ENCODE measurements at regions not wholly inside any gene's neighbourhood (a gene's known extent, or its start where the extent isn't known, plus 50 kb on each side); places are given as distances from the start of the nearest gene placed in this dataset.

DNA sequence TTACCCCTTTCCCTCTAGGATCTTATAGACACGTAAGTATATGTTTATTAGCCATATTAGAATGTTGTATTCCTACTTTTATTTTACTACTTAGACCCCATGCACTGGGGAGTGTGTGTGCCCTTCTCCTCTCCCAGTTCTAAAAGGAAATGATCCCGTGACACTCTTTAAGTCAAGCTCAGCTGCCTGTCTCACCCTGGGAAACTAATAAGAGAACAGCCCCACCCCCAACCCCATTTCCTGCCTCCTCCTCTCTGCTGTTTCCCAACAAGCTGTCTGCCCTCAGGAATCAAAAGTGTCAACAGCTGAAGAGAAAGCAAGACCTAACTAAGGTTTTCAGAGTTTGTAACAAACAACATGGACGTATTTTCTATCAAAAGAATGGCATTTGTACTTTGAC is 92.6 kb upstream of the VAV3 start:
- Mint-ChIP-seq H3K27ac (ENCODE audit: unreplicated experiment) (peak overlapping the region; percentile 76), H3K9me3 (ENCODE audit: unreplicated experiment) (peaks cover 4% of the 10 kb centered on the region), H3K27me3 (ENCODE audit: unreplicated experiment) (no peaks in the 10 kb centered on the region), H3K4me3 (ENCODE audit: unreplicated experiment) (no peak overlapping the region), H3K36me3 (ENCODE audit: unreplicated experiment) (peaks cover 8% of the 10 kb centered on the region), H3K4me1 (ENCODE audit: low read depth, unreplicated experiment) (peaks cover 16% of the 10 kb centered on the region)
- TF ChIP-seq, protein P1, sequence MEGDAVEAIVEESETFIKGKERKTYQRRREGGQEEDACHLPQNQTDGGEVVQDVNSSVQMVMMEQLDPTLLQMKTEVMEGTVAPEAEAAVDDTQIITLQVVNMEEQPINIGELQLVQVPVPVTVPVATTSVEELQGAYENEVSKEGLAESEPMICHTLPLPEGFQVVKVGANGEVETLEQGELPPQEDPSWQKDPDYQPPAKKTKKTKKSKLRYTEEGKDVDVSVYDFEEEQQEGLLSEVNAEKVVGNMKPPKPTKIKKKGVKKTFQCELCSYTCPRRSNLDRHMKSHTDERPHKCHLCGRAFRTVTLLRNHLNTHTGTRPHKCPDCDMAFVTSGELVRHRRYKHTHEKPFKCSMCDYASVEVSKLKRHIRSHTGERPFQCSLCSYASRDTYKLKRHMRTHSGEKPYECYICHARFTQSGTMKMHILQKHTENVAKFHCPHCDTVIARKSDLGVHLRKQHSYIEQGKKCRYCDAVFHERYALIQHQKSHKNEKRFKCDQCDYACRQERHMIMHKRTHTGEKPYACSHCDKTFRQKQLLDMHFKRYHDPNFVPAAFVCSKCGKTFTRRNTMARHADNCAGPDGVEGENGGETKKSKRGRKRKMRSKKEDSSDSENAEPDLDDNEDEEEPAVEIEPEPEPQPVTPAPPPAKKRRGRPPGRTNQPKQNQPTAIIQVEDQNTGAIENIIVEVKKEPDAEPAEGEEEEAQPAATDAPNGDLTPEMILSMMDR (IDR thresholded peaks at IDR 0.05; ENCODE audit: partially characterized antibody, unreplicated experiment), result no peak
- DNase-seq, result peak; percentile 64

DNA sequence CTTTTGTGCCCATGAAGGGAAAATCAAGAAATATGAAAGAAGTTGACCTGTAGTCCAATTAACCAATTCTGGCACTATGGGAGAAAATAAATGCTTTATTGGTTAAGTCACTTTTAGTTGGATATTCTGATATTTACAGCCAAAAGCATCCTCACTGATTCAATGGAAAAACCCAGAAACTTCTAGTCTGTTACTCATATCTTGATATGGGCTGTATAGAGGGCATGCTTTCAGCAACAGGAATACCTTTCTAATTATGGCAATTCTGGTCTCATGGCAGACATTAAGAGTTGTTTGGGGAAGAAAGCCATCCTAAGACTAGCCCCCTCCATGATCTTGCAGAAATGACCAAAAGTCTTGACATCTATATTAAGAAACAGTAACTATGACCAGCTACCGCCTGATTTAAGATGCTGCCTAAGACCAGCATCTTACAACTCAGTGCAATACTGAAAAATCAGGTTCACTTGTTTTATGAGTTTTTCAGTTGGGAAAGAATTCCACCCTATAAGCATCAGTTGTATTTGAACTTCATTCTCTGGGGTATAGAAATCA is 91.5 kb upstream of the VAV3 start:
- Mint-ChIP-seq H3K36me3 (ENCODE audit: unreplicated experiment) (peaks cover 1% of the 10 kb centered on the region), H3K27me3 (ENCODE audit: unreplicated experiment) (no peaks in the 10 kb centered on the region), H3K4me1 (ENCODE audit: low read depth, unreplicated experiment) (peaks cover 16% of the 10 kb centered on the region), H3K9me3 (ENCODE audit: unreplicated experiment) (no peaks in the 10 kb centered on the region), H3K4me3 (ENCODE audit: unreplicated experiment) (no peak overlapping the region), H3K27ac (ENCODE audit: unreplicated experiment) (no peak overlapping the region)
- no peak for DNase-seq
- TF ChIP-seq, protein P1 (IDR thresholded peaks at IDR 0.05; ENCODE audit: partially characterized antibody, unreplicated experiment), result no peak

DNA sequence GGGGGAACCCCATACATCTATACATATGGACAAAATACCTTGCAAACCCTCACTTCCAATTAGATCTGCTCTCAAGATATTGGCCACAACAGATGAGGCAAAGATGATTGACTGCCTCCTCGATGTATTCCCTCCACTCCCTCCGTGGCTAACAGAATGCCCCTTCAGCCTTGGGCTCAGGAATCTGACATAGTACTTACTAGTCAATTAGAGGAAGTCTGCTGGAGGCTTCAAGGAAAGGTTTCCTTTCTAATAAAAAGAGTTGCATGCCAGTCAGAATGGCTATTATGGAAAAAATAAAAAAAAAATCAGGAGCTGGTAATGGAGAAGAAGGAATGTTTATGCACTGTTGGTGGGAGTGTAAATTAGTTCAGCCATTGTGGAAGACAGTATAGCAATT is 90.4 kb upstream of the VAV3 start:
- Mint-ChIP-seq H3K36me3 (ENCODE audit: unreplicated experiment) (no peaks in the 10 kb centered on the region), H3K27ac (ENCODE audit: unreplicated experiment) (no peak overlapping the region), H3K27me3 (ENCODE audit: unreplicated experiment) (no peaks in the 10 kb centered on the region), H3K4me3 (ENCODE audit: unreplicated experiment) (no peak overlapping the region), H3K9me3 (ENCODE audit: unreplicated experiment) (no peaks in the 10 kb centered on the region), H3K4me1 (ENCODE audit: low read depth, unreplicated experiment) (peaks cover 16% of the 10 kb centered on the region)
- TF ChIP-seq, protein P1 (IDR thresholded peaks at IDR 0.05; ENCODE audit: partially characterized antibody, unreplicated experiment), result no peak
- DNase-seq, result no peak

DNA sequence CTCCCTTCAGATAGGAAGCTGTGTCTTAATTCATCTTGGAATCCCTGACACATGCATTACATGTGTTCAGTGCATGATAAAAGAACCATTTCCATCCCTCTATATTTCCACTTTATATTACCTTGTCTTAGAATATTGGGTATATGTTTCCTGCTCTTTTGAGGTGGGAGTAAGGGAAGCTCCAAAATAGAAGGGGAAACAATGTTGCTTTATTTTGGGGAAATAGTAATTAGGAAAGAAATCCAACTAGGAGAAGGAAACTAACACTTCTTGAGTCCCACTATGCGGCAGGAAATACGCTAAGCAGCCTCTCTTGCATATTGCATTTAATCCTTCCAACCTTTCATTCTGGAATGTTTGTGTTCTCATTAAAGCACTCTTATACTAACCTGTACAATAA is 89.4 kb upstream of the VAV3 start:
- Mint-ChIP-seq H3K4me3 (ENCODE audit: unreplicated experiment) (no peak overlapping the region), H3K36me3 (ENCODE audit: unreplicated experiment) (no peaks in the 10 kb centered on the region), H3K4me1 (ENCODE audit: low read depth, unreplicated experiment) (peaks cover 16% of the 10 kb centered on the region), H3K27ac (ENCODE audit: unreplicated experiment) (no peak overlapping the region), H3K27me3 (ENCODE audit: unreplicated experiment) (no peaks in the 10 kb centered on the region), H3K9me3 (ENCODE audit: unreplicated experiment) (no peaks in the 10 kb centered on the region)
- DNase-seq, result no peak
- TF ChIP-seq, protein P1 (IDR thresholded peaks at IDR 0.05; ENCODE audit: partially characterized antibody, unreplicated experiment), result no peak

DNA sequence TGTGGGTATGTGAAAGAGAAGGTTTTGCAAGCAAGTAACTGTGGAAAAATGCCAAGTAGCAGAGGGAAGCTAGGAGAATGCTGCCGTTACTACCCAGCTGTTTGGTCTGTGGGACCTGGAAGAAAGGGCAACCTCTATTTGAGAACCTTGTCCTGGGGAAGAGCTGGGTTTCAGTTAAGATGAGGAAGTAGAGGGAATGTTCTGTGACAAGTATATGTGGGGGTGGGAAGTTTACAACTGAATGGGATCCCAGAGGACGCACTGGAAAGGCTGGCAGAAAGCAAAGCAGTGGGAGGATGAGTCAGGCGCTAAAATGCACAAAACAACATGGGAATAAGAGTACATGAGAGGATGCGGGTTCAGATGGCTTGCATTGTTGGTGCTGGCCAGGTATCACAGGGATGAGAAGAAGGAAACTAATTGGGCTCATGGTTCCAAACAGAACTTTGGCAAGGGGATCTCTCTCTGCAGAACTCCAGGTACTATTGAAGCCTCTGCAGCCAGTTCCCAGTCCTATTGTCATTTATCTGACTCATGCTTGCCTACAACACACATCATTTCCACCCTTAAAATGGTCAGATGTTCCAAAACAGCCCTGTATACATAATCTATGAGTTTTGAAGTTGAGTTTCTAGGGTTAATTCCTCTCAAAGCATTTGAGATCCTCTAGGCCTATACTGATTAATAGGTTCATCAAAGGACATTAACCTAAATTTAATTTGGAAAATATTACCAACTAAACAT is 88.5 kb upstream of the VAV3 start:
- Mint-ChIP-seq H3K9me3 (ENCODE audit: unreplicated experiment) (no peaks in the 10 kb centered on the region), H3K4me3 (ENCODE audit: unreplicated experiment) (no peak overlapping the region), H3K27me3 (ENCODE audit: unreplicated experiment) (no peaks in the 10 kb centered on the region), H3K4me1 (ENCODE audit: low read depth, unreplicated experiment) (peaks cover 16% of the 10 kb centered on the region), H3K27ac (ENCODE audit: unreplicated experiment) (no peak overlapping the region), H3K36me3 (ENCODE audit: unreplicated experiment) (no peaks in the 10 kb centered on the region)
- no peak for DNase-seq
- TF ChIP-seq, protein P1 (IDR thresholded peaks at IDR 0.05; ENCODE audit: partially characterized antibody, unreplicated experiment), result no peak

Data from glutamatergic neuron (in vitro differentiated cells).